A549 (cell line): ENCODE measurements at regions not wholly inside any gene's neighbourhood (a gene's known extent, or its start where the extent isn't known, plus 50 kb on each side); places are given as distances from the start of the nearest gene placed in this dataset.

ENCODE experiments used
- EP300 ChIP-seq, 2 experiments: fragments of >200 bp; sonication (Bioruptor Twin); formaldehyde crosslinking; IDR thresholded peaks; 2 replicates in 1 of 2; 3 replicates in 1 of 2; pipeline ENCODE4 v1.6.1; 2016 to 2017
- FOSB ChIP-seq: fragments of 250-450 bp; sonication (Bioruptor Pico); IDR thresholded peaks from 2 replicates; pipeline ENCODE4 v1.5.0; 2020; ENCODE audit warnings: mild to moderate bottlenecking, moderate library complexity
- HOXA7 ChIP-seq: fragments of 250-450 bp; sonication (Bioruptor Pico); IDR thresholded peaks from 2 replicates; pipeline ENCODE4 v1.5.0; 2020; ENCODE audit warnings: mild to moderate bottlenecking, moderate library complexity
- MYC ChIP-seq: IDR thresholded peaks from 2 replicates; pipeline ENCODE4 v1.6.1; 2012; ENCODE audit warnings: mild to moderate bottlenecking, inconsistent platforms, low read length, improper control_type of control experiment, borderline replicate concordance
- RAD21 ChIP-seq, 2 experiments: fragments of >200 bp in 1 of 2; sonication (Bioruptor Twin) in 1 of 2; formaldehyde crosslinking in 1 of 2; IDR thresholded peaks in 1 of 2; conservative IDR thresholded peaks in 1 of 2; 2 replicates in 1 of 2; 3 replicates in 1 of 2; pipeline ENCODE4 v1.6.1; 2012 to 2018; ENCODE audit warnings: inconsistent platforms in 1 of 2
- RFX5 ChIP-seq: fragments of 450-650 bp; IDR thresholded peaks from 2 replicates; pipeline ENCODE4 v1.7.1; 2014; ENCODE audit warnings: antibody characterized with exemption, mild to moderate bottlenecking, moderate library complexity
- SREBF2 ChIP-seq: fragments of 450-650 bp; IDR thresholded peaks from 2 replicates; pipeline ENCODE4 v1.6.1; 2014; ENCODE audit warnings: mild to moderate bottlenecking, moderate library complexity
- TF ChIP-seq, protein P1 (sequence below): fragments of >200 bp; sonication (Bioruptor Twin); formaldehyde crosslinking; IDR thresholded peaks from 3 replicates; pipeline ENCODE4 v1.5.1; 2016
- TF ChIP-seq, protein P2 (sequence below): fragments of 200-600 bp; sonication (generic); IDR thresholded peaks from 2 replicates; pipeline ENCODE4 v1.6.1; 2016; ENCODE audit warnings: antibody characterized with exemption, mild to moderate bottlenecking, moderate library complexity

DNA sequence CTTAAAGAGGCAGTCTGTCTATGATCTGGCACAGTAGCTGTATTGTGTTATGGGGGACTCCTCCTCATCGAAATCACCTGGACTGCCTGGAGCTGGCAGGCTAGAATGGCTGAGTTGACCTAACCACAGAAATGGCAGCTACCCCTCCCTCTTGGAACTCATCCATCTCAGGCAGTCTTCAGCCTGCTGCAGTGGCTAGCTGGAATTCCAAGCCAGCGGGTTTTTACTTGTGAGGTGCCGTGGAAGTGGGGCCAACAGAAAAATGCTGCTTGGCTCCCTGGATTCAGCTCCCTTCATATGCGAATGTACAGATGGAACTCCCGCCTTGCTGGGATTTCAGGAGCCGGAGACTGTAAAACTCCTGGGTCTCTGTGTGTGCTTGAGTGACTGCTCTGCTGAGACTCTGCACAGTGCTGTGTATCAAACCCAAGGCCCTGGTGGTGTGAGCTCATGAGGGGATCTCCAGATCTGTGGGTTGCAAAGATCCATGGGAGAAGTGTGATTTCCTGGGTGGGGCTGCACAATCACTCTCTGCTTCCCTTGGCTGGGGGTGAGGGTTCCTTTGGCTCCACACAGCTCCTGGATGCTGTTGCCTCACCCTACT lies 316.9 kb downstream of the CTH start:
- TF ChIP-seq RAD21 (conservative IDR thresholded peaks at IDR 0.05 in 1 of 2, IDR thresholded peaks at IDR 0.05 in 1 of 2) (no peak), EP300 (IDR thresholded peaks at IDR 0.05) (no peak), SREBF2 (no peak), RFX5 (no peak), MYC (no peak), FOSB (CRISPR knock-in tag) (no peak), HOXA7 (CRISPR knock-in tag) (no peak)
- TF ChIP-seq, protein P1, sequence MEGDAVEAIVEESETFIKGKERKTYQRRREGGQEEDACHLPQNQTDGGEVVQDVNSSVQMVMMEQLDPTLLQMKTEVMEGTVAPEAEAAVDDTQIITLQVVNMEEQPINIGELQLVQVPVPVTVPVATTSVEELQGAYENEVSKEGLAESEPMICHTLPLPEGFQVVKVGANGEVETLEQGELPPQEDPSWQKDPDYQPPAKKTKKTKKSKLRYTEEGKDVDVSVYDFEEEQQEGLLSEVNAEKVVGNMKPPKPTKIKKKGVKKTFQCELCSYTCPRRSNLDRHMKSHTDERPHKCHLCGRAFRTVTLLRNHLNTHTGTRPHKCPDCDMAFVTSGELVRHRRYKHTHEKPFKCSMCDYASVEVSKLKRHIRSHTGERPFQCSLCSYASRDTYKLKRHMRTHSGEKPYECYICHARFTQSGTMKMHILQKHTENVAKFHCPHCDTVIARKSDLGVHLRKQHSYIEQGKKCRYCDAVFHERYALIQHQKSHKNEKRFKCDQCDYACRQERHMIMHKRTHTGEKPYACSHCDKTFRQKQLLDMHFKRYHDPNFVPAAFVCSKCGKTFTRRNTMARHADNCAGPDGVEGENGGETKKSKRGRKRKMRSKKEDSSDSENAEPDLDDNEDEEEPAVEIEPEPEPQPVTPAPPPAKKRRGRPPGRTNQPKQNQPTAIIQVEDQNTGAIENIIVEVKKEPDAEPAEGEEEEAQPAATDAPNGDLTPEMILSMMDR = no peak
- TF ChIP-seq, protein P2, sequence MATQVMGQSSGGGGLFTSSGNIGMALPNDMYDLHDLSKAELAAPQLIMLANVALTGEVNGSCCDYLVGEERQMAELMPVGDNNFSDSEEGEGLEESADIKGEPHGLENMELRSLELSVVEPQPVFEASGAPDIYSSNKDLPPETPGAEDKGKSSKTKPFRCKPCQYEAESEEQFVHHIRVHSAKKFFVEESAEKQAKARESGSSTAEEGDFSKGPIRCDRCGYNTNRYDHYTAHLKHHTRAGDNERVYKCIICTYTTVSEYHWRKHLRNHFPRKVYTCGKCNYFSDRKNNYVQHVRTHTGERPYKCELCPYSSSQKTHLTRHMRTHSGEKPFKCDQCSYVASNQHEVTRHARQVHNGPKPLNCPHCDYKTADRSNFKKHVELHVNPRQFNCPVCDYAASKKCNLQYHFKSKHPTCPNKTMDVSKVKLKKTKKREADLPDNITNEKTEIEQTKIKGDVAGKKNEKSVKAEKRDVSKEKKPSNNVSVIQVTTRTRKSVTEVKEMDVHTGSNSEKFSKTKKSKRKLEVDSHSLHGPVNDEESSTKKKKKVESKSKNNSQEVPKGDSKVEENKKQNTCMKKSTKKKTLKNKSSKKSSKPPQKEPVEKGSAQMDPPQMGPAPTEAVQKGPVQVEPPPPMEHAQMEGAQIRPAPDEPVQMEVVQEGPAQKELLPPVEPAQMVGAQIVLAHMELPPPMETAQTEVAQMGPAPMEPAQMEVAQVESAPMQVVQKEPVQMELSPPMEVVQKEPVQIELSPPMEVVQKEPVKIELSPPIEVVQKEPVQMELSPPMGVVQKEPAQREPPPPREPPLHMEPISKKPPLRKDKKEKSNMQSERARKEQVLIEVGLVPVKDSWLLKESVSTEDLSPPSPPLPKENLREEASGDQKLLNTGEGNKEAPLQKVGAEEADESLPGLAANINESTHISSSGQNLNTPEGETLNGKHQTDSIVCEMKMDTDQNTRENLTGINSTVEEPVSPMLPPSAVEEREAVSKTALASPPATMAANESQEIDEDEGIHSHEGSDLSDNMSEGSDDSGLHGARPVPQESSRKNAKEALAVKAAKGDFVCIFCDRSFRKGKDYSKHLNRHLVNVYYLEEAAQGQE = no peak
